NCI-H524 (cell line): ENCODE measurements at regions not wholly inside any gene's neighbourhood (a gene's known extent, or its start where the extent isn't known, plus 50 kb on each side); places are given as distances from the start of the nearest gene placed in this dataset.

Source experiments
- DNase-seq, 2 experiments: peaks; one replicate each; lab custom pipeline; 2025; lab: John Stamatoyannopoulos, UW

DNA sequence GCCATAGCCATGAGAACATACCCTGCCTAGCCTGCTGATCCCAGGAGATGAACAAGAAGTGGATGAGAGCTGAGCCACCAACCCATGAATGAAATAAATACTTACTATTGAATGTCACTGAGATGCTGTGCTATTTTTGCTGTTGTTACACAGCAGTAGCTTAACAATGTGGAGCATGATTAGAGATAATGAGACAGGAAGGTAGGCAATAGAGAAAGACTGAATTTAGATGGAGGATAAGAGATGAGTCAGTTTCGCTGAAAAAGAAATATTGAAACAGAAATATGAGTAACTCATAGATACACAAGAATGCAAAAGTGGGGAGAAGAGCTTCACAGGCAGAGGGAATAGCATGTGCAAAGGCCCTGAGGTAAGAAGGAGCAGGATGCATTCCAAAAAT is 94.9 kb upstream of the TOP1 start:
- no peak for DNase-seq

DNA sequence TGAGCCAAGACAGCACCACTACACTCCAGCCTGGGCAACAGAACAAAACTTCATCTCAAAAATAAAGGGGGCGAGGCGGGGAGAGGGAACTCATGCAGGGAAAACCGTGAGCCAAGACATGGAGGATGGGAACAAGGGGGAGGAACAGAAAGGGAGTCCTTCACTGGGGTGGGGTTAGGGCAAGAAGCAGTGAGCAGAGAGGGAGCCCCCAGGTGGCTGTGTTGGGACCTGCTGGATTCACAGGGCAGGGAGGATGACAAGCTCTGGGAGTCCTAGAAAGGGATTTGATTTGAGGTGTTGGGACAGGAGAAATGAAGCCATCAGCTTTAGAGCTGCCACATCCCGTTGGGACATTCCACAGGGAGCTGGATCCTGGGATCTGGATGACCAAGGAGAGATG is 90.6 kb upstream of the TOP1 start:
- no peak for DNase-seq

DNA sequence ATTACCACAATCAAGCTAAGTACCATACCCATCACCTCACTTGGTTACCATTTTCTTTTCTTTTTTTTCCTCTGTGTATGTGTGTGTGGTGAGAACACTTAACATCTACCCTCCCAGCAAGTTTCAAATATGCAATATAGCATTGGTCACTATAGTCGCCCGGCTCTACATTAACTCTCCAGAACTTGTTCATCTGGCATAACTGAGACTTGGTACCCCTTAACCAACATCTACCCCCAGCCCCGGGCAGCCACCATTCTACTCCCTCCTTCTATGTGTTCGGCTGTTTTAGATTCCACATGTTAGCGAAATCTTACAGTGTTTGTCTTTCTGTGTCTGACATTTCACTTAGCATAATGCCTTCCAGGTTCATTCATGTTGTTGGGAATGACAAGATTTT is 89.0 kb upstream of the TOP1 start:
- no peak for DNase-seq

DNA sequence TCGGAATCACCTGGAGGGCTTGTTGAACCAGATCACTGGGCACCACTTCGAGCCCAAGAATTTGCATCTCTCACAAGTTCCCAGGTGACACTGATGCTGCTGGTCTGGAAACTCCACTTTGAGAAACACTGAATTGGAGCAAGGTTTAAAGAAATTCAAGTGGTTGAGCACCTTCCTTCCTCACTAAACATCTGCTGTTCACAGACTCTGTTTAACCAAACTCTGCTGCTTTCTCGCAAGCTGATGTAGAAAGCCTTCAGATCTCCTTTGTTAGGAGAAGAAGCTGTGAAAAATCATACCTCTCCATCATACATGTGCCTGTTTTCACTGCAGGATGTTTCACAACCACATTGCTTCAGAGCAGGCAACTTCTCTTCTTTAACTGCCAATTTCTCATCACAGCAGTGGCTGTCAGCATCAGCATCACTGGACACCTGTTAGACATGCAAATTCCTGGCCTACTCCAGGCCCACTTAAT is 87.5 kb upstream of the TOP1 start:
- DNase-seq: no peak

DNA sequence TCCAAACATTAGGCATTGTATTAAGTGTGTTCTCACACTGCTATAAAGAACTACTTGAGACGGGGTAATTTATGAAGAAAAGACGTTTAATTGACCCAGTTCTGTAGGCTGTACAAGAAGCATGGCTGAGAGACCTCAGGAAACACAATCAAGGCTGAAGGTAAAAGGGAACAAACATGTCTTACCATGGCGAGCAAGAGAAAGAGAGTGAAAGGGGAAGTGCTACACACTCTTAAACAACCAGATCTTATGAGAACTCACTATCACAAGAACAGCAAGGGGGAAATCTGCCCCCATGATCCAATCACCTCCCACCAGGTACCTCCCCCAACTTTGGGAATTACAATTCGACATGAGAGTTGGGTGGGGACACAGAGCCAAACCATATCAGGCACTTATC is 86.6 kb upstream of the TOP1 start:
- DNase-seq: no peak

DNA sequence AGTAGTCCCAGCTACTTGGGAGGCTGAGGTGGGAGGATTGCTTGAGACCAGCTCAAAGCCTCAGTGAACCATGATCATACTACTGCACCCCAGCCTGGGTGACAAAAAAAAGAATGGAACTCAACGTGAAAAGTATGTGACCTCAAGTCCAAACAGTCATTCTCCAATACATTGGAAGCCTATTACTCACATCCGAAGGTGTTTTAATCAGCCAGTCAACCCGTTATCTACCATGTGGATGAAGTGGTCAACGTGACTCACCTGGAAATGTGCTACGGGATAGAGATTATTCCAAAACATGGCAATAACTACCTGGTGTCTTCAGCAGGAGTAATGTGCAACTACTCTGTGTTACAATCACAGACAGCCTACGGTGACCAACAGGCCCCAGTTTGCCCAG is 85.8 kb upstream of the TOP1 start:
- DNase-seq: no peak

DNA sequence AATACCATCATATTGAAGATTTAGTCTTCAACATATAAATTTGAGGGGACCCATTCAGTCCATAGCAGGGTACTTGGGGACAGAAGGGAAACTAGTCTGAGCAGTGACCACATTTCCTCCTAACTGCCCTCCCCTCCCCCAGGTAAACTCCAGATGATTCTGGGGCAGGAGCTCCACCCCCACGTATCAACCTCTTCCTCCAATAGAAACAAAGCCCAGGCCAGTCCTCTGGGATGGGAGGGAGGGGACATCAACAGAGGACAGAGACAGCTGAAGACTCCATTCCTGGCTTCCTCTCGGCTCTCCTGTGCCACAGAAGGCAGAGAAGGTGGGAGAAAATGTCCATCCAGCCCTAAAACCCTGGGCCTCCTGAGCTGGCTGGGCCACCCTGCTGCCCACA is 85.0 kb upstream of the TOP1 start:
- DNase-seq: peak in 1 of 2 experiments; percentile 41

DNA sequence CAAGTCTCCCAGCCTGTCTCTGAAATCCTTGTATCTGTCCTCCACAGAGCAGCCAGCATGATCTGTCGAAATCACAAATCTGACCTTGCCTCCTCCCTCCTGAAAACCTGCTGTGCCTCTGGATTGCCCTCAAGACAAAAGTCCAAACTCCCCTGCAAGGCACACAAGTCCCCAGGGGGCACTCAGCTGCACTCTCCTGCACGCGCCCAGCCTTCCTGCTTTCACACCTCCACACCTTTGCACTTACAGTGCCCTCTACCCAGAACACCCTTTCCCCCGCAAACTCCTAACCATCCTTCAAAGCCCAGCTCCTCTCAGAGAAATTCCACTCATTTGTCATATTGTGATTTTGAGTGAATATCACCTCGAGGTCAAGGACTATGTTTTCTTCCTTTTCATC is 83.4 kb upstream of the TOP1 start:
- no peak for DNase-seq

DNA sequence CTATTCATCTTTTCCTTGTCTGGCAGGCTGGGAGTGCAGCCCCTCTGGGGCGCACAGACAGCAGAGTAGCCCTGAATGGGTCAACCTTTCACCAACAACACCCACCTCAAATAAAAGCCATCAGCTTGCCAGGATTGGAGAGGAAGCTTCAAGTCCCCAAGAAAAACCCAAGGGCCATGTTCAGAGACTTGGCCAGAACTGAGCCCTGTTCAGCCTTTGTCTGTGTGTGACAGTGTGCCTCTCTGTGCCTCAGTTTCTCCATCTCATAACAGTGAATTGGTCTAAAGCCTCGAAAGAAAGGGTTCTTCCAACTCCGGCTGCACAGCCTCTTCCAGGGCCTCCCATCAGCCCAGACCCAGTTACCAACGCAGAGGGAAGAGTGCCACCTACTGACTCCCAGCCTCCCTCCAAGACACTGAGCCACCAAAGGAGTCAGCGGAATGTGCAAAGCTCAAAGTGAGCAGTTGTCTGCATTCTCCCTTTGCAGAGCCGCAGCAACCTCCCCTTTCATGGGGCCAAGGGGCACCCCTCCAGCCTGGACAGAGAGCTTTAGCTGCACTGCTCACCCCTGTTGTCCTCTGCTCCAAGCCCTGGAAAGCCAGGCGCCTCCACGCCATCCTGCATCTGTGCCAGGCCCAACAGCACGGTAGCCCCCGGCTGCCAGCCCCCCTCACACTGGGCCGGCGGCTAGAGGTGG is 82.7 kb upstream of the TOP1 start:
- DNase-seq: peak; percentile 38 to 64

DNA sequence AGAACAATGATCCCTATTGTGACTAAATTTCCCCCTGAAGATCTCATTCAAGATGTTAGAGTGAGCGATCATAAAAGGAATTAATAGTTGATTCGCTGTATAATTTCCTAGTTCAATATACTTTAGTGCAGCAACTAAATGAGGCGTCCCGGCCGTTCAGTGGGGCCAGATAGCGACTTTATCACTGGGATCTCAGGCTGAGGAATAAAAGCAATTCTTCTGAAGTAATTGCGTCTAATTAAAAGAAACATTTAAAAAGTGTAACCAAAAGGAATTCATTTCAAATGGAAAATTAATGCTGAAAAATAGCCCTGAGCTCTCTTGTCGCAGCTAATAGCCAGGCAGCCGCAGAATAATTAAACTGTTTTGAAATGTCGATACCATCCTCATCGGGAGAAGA is 82.2 kb upstream of the TOP1 start:
- DNase-seq: no peak

DNA sequence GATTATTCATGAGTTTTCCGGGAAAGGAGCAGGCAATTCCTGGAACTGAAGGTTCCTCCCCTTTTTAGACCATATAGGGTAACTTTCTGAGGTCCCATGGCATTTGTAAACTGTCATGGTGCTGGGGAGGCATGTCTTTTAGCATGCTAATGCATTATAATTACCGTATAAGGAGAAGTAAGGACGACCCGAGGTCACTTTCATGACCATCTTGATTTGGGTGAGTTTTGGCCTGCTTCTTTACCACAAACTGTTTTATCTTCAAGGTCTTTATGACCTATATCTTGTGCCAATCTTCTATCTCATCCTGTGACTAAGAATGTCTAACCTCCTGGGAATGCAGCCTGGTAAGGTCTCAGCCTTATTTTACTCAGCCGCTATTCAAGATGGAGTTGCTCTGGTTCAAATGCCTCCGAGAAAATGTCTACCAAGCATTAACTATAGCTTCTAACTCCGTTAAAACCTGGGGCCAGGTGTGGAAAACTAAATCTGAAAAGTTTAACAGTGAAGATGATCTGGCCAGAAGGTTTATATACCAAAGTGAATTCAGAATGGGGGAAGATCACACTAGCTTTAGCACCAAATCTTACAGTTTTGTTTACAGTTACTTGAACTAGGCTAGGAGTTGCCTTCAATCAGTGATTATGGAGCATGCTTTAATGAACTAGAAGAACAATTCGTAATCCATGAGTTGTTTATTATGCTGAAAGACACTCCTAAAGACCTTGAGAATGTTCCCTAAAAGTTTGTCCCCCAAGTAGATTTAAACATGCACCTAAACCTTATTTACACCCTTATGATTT is 80.0 kb upstream of the TOP1 start:
- no peak for DNase-seq

DNA sequence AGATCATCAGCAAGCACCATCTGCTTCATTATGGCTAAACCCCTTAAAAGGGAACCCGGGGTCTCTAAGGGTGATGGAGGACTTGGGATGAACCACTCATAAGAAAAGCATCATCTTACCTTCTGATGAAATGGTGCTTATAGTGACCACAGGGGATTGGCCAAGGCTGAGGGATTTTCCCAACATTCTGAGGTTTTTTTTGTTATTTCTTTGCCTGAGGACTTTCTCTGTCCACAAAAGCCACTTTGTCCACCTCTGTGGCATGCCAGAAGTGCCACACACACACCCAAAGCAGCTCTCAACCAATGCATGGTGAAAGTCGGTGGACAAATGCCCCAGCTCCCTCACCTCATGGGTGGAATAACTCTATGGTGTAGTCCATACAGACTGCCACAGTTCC is 79.3 kb upstream of the TOP1 start:
- no peak for DNase-seq

DNA sequence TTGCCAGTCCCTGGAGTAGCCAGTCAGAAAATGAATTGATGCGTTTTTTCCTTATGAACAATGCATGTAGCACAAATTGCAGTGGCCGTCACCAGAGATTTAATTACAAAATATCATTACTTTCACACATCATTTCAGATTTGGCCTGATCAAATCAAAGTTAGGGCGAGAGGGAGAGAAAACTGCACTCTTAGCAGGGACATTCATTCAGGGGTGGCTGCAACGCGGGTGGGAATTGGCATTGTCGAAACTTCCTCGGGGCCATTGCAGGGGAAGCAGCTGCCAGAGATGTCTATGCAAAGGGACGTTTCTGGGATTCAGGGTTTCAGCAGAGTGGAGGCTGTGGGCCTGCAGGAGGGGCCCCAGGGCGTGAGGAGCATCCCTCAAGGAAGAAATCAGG is 76.5 kb upstream of the TOP1 start:
- DNase-seq: no peak

DNA sequence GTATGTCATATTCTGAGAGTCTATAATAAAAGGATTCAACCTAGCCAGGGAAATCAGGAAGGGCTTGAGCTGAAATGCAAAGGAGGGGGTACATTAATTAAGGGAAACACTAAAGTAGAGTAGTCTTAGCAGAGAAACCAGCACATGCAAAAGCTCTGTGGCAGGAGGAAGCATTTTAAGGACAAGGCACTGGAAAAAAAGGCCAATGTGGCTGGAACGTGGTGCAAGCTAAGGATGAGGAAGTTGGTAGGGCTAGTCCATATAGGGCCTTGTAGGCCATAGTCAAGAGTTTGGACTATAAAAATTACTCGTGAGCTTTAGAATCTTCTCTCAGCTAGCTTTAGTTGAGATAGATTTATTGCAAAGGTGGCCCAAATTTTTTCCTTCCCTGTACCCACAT is 75.2 kb upstream of the TOP1 start:
- no peak for DNase-seq

DNA sequence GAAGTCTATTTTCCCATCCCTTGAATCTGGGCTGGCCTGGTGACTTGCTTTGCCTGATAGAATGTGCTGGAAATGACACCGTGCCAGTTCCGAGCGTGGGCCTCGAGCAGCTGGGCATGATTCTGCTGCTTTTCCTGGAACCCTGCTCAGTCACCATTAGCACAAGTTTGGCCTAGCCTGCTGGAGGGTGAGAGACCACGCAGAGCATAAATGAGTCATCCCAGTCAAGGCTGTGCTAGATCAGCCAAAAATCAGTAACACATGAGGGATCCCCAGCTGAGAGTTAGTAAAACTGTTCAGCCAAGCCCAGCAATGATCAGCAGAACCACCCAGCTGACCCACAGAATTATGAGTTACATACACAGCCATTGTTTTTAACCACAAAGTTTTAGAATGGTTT is 74.8 kb upstream of the TOP1 start:
- no peak for DNase-seq

DNA sequence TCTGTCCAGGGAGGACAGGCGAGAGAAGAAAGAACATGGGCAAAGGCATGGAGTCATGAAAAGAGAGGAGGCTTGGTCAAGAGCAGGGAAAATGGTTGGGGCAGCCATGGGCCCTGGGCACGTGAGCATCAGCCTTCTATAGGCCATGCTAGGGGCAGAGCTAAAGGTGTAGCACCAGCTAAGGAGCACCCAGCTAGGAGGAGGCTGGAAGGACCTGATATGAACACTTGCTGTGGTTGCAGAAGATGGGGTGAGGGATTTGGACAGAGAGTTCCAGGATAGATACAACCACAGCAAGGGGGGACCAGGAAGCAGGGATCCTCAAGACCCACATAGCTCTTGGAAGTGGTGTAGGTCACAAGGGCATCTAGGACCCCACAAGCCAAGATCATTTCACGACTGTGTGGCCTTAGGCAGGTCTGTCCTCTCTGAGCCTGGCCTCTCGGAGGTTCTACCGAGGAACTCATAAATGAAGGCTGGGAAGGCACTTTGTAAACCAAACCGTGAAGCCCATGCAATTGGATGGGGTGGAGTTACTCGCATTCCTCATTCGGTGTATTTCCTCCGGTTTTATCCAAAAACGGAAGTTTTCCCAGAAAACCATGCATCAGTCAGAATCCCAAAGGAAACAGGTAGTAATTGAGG is 74.0 kb upstream of the TOP1 start:
- no peak for DNase-seq

DNA sequence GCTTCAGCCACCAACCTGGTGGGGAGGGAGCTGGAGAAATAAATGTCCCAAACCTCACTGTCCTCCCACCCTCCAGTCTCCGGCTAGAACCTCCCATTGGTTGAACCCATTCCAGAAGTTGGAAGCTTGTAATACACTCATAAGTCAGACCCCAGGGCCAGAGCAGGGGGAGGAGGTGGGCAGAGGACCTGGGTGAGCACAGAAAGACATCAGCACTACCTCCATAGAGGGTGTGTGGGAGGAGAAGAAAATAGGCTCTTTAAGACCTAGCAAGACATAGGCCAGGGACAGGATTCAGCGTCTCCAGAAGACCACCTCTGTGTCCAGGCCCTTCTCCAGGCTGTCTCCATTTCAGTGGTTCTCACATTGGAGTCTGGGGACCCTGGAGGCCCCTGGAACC is 73.3 kb upstream of the TOP1 start:
- DNase-seq: no peak

DNA sequence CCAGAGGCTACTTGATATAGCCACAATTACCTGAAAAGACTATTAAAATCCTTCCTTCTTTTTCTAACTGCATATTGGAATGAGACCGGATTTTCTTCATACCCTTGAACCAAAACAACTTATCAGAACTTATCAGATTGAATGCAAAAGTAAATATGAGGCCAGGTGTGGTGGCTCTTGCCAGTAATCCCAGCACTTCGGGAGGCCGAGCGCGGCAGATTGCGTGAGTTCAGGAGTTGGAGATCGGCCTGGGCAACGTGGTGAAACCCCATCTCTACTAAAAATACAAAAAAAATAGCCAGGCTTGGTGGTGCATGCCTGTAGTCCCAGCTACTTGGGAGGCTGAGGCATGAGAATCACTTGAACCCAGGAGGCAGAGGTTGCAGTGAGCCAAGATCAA is 72.8 kb upstream of the TOP1 start:
- peak in 1 of 2 experiments; percentile 38 for DNase-seq

DNA sequence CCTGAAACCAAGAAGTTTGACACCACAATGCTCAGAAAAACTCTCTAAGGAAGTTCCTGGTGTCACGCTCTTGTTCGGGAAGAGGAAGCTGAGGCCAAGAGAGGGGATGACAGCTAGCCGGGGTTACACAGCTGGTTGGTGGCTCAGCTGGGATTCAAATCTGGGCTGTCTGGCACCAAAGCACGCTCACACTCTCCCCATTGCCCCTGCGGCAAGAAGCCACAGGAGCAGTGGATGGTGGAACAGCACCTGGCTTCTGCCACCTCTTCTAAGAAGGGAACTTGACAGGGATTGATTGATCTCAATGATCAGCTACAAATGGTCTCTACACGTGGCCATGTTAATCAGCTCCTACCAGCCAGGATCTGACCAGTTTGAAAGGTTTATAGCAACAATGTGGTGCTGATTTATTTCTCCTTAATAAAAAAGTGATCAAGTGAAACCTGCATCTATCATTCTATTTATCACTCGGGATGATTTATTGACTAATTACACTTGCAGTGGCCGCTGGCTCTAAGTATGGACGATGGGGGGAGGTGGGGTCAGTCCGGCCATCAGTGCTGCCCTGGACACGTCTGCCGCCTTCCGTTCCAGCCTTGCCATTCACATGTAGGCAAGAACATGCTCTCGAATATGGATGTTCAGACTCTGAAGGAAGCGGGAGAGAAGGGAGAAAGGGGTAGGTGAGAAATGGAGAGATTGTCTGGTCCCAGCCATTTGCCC is 71.9 kb upstream of the TOP1 start:
- no peak for DNase-seq

DNA sequence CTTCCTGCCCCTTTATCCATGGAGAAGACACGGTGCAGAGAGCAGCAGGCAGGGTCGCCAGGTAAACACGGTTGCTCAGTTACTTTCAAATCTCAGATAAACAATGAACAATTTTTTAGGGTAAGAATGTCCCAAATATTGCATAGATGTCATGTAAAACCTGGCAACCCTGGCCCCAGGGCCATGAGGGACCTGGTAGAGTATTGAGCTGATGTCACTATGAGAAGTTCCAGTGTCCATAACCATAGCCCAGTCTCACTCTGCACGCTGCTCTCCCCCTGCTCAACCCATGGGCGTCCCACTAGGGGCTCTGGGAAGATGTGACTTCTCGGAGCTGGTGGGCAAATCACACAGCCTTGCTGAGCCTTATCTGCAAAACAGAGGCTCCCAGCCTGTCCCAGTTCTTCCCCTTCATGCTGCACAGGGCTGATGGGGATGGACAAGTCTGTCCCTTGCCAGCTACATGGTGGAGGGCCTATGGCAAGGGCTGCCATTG is 71.3 kb upstream of the TOP1 start:
- no peak for DNase-seq

DNA sequence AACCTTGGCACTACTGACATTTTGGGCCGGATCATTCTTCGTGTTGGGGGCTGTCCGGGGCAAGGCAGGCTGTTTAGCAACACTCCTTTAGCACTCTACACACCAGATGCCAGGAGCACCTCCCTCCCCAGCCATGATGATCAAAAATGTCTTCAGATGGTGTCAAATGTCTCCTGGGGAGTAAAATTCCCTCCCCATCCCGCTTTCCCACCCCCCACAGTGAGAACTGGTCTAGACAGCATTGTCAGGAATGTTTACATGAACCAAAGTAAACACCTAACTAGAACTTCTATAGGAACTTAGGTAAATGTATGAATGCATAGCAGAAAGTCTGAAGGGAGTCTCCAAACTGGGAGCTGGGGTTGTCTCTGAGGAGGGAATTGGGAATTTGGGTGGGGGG is 70.0 kb upstream of the TOP1 start:
- DNase-seq: no peak

DNA sequence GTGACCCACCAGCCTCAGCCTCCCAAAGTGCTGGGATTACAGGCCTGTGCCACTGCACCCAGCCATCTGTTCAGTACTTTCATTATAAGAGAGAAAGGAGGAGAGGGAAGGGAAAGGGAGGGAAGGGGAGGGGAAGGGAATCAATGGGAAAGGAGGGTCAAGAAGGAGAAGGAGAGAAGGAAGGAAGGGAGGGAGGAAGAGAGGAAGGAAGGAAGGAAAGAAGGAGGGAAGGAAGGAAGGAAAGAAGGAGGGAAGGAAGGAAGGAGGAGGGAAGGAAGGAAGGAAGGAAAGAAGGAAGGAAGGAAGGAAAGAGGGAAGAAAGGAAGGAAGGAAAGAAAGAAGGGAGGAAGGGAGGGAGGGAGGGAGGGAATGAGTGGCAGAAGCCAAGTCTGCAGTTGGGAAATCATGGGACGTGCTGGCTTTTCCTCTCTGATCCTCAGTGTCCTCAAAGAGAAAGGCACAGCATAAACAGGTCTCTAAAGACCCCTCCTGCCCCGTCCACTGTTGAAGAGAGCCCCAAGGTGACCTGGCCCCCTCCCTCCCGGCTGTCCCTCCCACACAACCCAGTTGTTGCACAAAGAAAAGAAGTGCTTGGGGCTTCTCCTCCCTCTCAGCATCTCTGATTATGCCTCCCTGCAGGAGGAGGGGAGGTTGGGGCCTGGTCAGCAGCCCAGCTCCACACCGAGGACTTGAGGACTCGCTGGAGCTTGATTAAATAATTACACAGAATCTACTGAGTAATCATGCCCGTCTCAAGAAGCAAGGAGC is 69.1 kb upstream of the TOP1 start:
- DNase-seq: no peak
